ENCODE measurements at regions not wholly inside any gene's neighbourhood (a gene's known extent, or its start where the extent isn't known, plus 50 kb on each side); places are given as distances from the start of the nearest gene placed in this dataset.

GRCh38 chr4:42310806-42311205 lies 86.5 kb upstream of the SHISA3 start:
- H4K20me1 ChIP-seq (replicated peaks; ENCODE audit: insufficient read depth) = no peaks in the 10 kb centered on the region
- H3K79me2 ChIP-seq (replicated peaks; ENCODE audit: insufficient read depth) = no peaks in the 10 kb centered on the region
- no peaks in the 10 kb centered on the region for H3K27me3 ChIP-seq (ENCODE audit: insufficient read depth)
- H3K36me3 ChIP-seq (ENCODE audit: insufficient read depth) = peaks cover 3% of the 10 kb centered on the region; the same call in 1 of the 2 replicates
- no peak overlapping the region for H3K27ac Mint-ChIP-seq
- H3K9me3 Mint-ChIP-seq = peaks cover 19% of the 10 kb centered on the region
- H3K4me1 Mint-ChIP-seq = peaks cover 25% of the 10 kb centered on the region
- peak overlapping the region; percentile 32; the same call in 1 of the 2 replicates for H3K4me3 ChIP-seq
- peaks cover 20% of the 10 kb centered on the region for H3K36me3 Mint-ChIP-seq (ENCODE audit: low read depth)
- H3K4me3 Mint-ChIP-seq = no peak overlapping the region
- no peak overlapping the region for H3K27ac ChIP-seq (ENCODE audit: low read depth)
- H3K27me3 Mint-ChIP-seq (ENCODE audit: insufficient read depth, low read depth, poor library complexity) = peaks cover 5% of the 10 kb centered on the region
- H3F3A ChIP-seq (replicated peaks; ENCODE audit: low read depth) = no peaks in the 10 kb centered on the region
- H3K4me1 ChIP-seq (ENCODE audit: insufficient read depth) = peaks cover 27% of the 10 kb centered on the region
- peak overlapping the region; percentile 80; the same call in 1 of the 2 replicates for H2AFZ ChIP-seq
- DNase-seq (ENCODE audit: low spot score) (no peak), ATAC-seq (peak; percentile 28)
- TF ChIP-seq EZH2 (IDR thresholded peaks at IDR 0.05; ENCODE audit: low read depth, unreplicated experiment) = no peak
- no peak for TF ChIP-seq ETS1 (IDR thresholded peaks at IDR 0.05)
- no peak for TF ChIP-seq JUNB (IDR thresholded peaks at IDR 0.05; ENCODE audit: unreplicated experiment)
- TF ChIP-seq ZNF331 (CRISPR knock-in tag; IDR thresholded peaks at IDR 0.05; ENCODE audit: low read depth) = no peak
- no peak for TF ChIP-seq EZH2phosphoT487 (IDR thresholded peaks at IDR 0.05; ENCODE audit: unreplicated experiment)
- peaks cover 7% of the 10 kb centered on the region; the same call in 1 of the 2 replicates for H3K9me2 ChIP-seq (ENCODE audit: insufficient read depth)
- peak overlapping the region; percentile 71 for H3K4me2 ChIP-seq

GRCh38 chr4:42311591-42311990 lies 85.7 kb upstream of the SHISA3 start:
- no peak overlapping the region for H3K27ac Mint-ChIP-seq
- peaks cover 4% of the 10 kb centered on the region for H3K27me3 Mint-ChIP-seq (ENCODE audit: insufficient read depth, low read depth, poor library complexity)
- H3K36me3 Mint-ChIP-seq (ENCODE audit: low read depth) = peaks cover 20% of the 10 kb centered on the region
- no peak overlapping the region for H3K4me3 Mint-ChIP-seq
- no peak overlapping the region for H3K27ac ChIP-seq (ENCODE audit: low read depth)
- H2AFZ ChIP-seq = peak overlapping the region; percentile 80; the same call in 1 of the 2 replicates
- no peak overlapping the region for H3K4me3 ChIP-seq
- H3K4me1 ChIP-seq (ENCODE audit: insufficient read depth) = peaks cover 35% of the 10 kb centered on the region
- H3K9me3 Mint-ChIP-seq = peaks cover 19% of the 10 kb centered on the region
- peaks cover 3% of the 10 kb centered on the region; the same call in 1 of the 2 replicates for H3K36me3 ChIP-seq (ENCODE audit: insufficient read depth)
- no peaks in the 10 kb centered on the region for H3F3A ChIP-seq (replicated peaks; ENCODE audit: low read depth)
- peaks cover 7% of the 10 kb centered on the region; the same call in 1 of the 2 replicates for H3K9me2 ChIP-seq (ENCODE audit: insufficient read depth)
- H3K4me1 Mint-ChIP-seq = peaks cover 32% of the 10 kb centered on the region
- ATAC-seq (no peak), DNase-seq (ENCODE audit: low spot score) (no peak)
- no peaks in the 10 kb centered on the region for H4K20me1 ChIP-seq (replicated peaks; ENCODE audit: insufficient read depth)
- H3K4me2 ChIP-seq = peak overlapping the region; percentile 71; the same call in 1 of the 2 replicates
- no peaks in the 10 kb centered on the region for H3K27me3 ChIP-seq (ENCODE audit: insufficient read depth)
- H3K79me2 ChIP-seq (replicated peaks; ENCODE audit: insufficient read depth) = no peaks in the 10 kb centered on the region
- TF ChIP-seq EZH2phosphoT487 (IDR thresholded peaks at IDR 0.05; ENCODE audit: unreplicated experiment) (no peak), CREB1 (CRISPR knock-in tag; IDR thresholded peaks at IDR 0.05; ENCODE audit: low read depth) (no peak), ZNF114 (CRISPR knock-in tag; IDR thresholded peaks at IDR 0.05) (no peak), REST (IDR thresholded peaks at IDR 0.05; ENCODE audit: unreplicated experiment) (no peak), STAT1 (IDR thresholded peaks at IDR 0.05; ENCODE audit: unreplicated experiment) (no peak), POLR2AphosphoS5 (IDR thresholded peaks at IDR 0.05; ENCODE audit: low read depth) (no peak), EZH2 (IDR thresholded peaks at IDR 0.05; ENCODE audit: low read depth, unreplicated experiment) (no peak), JUNB (IDR thresholded peaks at IDR 0.05; ENCODE audit: unreplicated experiment) (no peak), NANOG (IDR thresholded peaks at IDR 0.05; ENCODE audit: borderline replicate concordance) (no peak), ETS1 (IDR thresholded peaks at IDR 0.05) (no peak), ZNF331 (CRISPR knock-in tag; IDR thresholded peaks at IDR 0.05; ENCODE audit: low read depth) (no peak), CTCF (conservative IDR thresholded peaks at IDR 0.05; ENCODE audit: low read depth in 2 of 2) (no peak)

Measured in GM23338 (cell line).